Hepatocyte (in vitro differentiated cells): ENCODE measurements at regions not wholly inside any gene's neighbourhood (a gene's known extent, or its start where the extent isn't known, plus 50 kb on each side); places are given as distances from the start of the nearest gene placed in this dataset.

Experiments
- DNase-seq: peaks from one replicate; pipeline ENCODE4 v3.0.0-alpha.2; 2016; ENCODE audit warnings: low spot score
- H2AFZ ChIP-seq: fragments of 200-600 bp; sonication (generic); 2 replicates; pipeline ENCODE4 v1.6.0; 2016; ENCODE audit warnings: antibody characterized with exemption, mild to moderate bottlenecking
- H3K27ac ChIP-seq: fragments of 200-600 bp; sonication (generic); 2 replicates; pipeline ENCODE4 v1.5.1; 2016; ENCODE audit warnings: mild to moderate bottlenecking
- H3K27me3 ChIP-seq: fragments of 200-600 bp; sonication (generic); 2 replicates; pipeline ENCODE4 v1.6.1; 2016
- H3K36me3 ChIP-seq: fragments of 200-600 bp; sonication (generic); replicated peaks from 2 replicates; pipeline ENCODE4 v1.5.1; 2016; ENCODE audit warnings: low read depth; ENCODE audit not compliant: insufficient read depth
- H3K4me1 ChIP-seq: fragments of 200-600 bp; sonication (generic); 2 replicates; pipeline ENCODE4 v1.5.1; 2016; ENCODE audit warnings: mild to moderate bottlenecking, moderate library complexity; ENCODE audit not compliant: insufficient read depth
- H3K4me2 ChIP-seq: fragments of 200-600 bp; sonication (generic); 2 replicates; pipeline ENCODE4 v1.6.0; 2016
- H3K4me3 ChIP-seq: fragments of 200-600 bp; sonication (generic); 2 replicates; pipeline ENCODE4 v1.5.1; 2016; ENCODE audit warnings: mild to moderate bottlenecking
- H3K79me2 ChIP-seq: fragments of 200-600 bp; sonication (generic); 2 replicates; pipeline ENCODE4 v1.6.0; 2017; ENCODE audit warnings: mild to moderate bottlenecking
- H3K9me2 ChIP-seq: fragments of 200-600 bp; sonication (generic); replicated peaks from 2 replicates; pipeline ENCODE4 v1.6.0; 2017; ENCODE audit warnings: mild to moderate bottlenecking; ENCODE audit not compliant: insufficient read depth
- H3K9me3 ChIP-seq: fragments of 200-600 bp; sonication (generic); 2 replicates; pipeline ENCODE4 v1.5.1; 2016; ENCODE audit warnings: low read depth, mild to moderate bottlenecking
- H4K20me1 ChIP-seq: fragments of 200-600 bp; sonication (generic); 2 replicates; pipeline ENCODE4 v1.6.0; 2016; ENCODE audit warnings: mild to moderate bottlenecking; ENCODE audit not compliant: insufficient read depth, poor library complexity, severe bottlenecking
- CTCF ChIP-seq: fragments of 200-600 bp; sonication (generic); IDR thresholded peaks from 2 replicates; pipeline ENCODE4 v1.5.1; 2016; ENCODE audit warnings: antibody characterized with exemption, mild to moderate bottlenecking; ENCODE audit not compliant: poor library complexity
- EZH2 ChIP-seq: fragments of 200-600 bp; sonication (generic); IDR thresholded peaks from 2 replicates; pipeline ENCODE4 v1.6.1; 2016; ENCODE audit warnings: antibody characterized with exemption, mild to moderate bottlenecking, borderline replicate concordance
- EZH2phosphoT487 ChIP-seq: fragments of 200-600 bp; sonication (generic); IDR thresholded peaks from one replicate; pipeline ENCODE4 v1.6.1; 2018; ENCODE audit warnings: antibody characterized with exemption, mild to moderate bottlenecking, low read depth, moderate library complexity; ENCODE audit not compliant: unreplicated experiment, severe bottlenecking
- WGBS: methylation state at CpG from one replicate; pipeline ENCODE4 v1.1.6; 2016; ENCODE audit warnings: low lambda C conversion rate; ENCODE audit errors: missing lambda C conversion rate; 5-methylcytosine and 5-hydroxymethylcytosine counted together

DNA sequence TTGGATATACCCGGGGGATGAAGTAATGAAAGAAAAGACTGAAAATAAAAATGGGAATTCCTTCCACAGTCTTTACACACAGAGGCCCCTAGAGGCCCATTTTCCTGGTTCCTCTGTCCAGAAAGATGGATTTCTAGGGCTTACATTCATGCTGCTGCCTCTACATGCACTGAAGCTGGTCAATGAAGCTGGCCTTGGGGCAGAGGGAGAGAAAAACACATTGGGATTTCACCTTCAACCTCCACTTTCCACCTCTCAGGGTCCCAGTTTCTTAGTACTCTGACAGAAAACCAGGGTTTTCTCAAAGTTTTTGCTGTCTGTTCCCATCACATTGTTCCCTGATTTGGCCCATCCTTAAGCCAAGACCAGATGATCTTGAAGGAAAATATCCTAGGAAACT is 154.6 kb upstream of the ZSWIM2 start:
- no peaks in the 10 kb centered on the region for H3K27me3 ChIP-seq
- H3K79me2 ChIP-seq = no peaks in the 10 kb centered on the region
- no peak for DNase-seq
- 83% methylated on average over 1 of the region's 1 CpG for WGBS
- H3K36me3 ChIP-seq = no peaks in the 10 kb centered on the region
- H3K27ac ChIP-seq = no peak overlapping the region
- no peaks in the 10 kb centered on the region for H4K20me1 ChIP-seq
- H3K4me1 ChIP-seq = no peaks in the 10 kb centered on the region
- H3K9me3 ChIP-seq = no peaks in the 10 kb centered on the region
- no peak overlapping the region for H2AFZ ChIP-seq
- TF ChIP-seq EZH2 (no peak), CTCF (no peak), EZH2phosphoT487 (no peak)
- no peak overlapping the region for H3K4me2 ChIP-seq
- no peak overlapping the region for H3K4me3 ChIP-seq
- H3K9me2 ChIP-seq = no peaks in the 10 kb centered on the region

DNA sequence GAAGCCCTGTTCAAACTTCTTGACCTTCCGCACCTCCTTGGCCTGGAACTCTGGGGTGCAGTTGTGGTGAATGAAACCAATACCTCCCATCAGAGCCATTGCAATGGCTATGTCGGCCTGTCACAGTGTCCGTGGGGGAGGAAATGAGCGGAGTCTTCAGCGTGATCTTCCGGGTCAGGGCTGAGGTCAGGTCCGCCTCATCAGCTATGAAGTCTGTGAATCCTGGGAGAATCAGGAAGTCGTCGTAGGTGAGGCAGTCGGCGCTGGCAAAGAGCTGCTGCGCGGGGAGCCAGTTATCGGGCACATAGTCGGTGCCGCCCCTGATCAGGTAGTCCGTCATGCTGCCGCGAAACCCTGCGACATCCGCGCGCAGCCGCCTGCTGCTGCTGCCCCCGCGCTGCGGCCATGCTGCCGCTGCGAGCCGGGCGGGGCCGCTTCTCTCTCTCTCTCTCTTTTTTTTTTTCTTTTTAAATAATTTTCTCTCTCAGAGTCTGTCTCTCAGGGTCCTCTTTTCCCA is 154.1 kb upstream of the ZSWIM2 start:
- H3K4me2 ChIP-seq = no peak overlapping the region
- H3K79me2 ChIP-seq = no peaks in the 10 kb centered on the region
- TF ChIP-seq EZH2phosphoT487 (no peak), CTCF (no peak), EZH2 (no peak)
- H3K9me3 ChIP-seq = no peaks in the 10 kb centered on the region
- H4K20me1 ChIP-seq = no peaks in the 10 kb centered on the region
- DNase-seq = no peak
- H2AFZ ChIP-seq = no peak overlapping the region
- H3K27ac ChIP-seq = no peak overlapping the region
- H3K9me2 ChIP-seq = no peaks in the 10 kb centered on the region
- H3K36me3 ChIP-seq = no peaks in the 10 kb centered on the region
- 95% methylated on average over 31 of the region's 32 CpGs for WGBS
- H3K4me3 ChIP-seq = no peak overlapping the region
- no peaks in the 10 kb centered on the region for H3K27me3 ChIP-seq
- H3K4me1 ChIP-seq = no peaks in the 10 kb centered on the region

DNA sequence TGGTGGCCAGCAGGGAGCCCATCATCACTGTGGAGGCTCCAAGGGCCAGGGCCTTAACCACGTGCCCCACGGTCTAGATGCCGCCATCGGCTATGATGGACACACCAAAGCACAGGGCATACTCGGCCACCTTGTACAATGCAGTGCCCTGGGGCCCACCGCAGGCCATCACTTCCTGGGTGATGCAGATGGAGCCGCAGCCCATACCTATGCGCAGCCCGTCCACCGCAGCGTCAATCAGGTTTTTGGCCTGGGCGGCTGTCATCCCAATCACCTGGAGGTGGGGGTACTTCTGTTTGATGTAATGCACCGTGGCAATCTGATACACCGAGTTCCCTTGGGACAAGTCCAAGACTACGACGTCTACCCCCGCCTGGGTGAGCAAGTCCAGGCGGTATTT is 153.3 kb upstream of the ZSWIM2 start:
- Histone ChIP-seq H2AFZ (no peak overlapping the region), H3K9me3 (no peaks in the 10 kb centered on the region), H3K27ac (no peak overlapping the region), H3K9me2 (no peaks in the 10 kb centered on the region), H3K27me3 (no peaks in the 10 kb centered on the region), H3K4me3 (no peak overlapping the region), H3K4me1 (no peaks in the 10 kb centered on the region), H3K79me2 (no peaks in the 10 kb centered on the region), H3K36me3 (no peaks in the 10 kb centered on the region), H3K4me2 (no peak overlapping the region), H4K20me1 (no peaks in the 10 kb centered on the region)
- DNase-seq = no peak
- 98% methylated on average over 17 of the region's 18 CpGs for WGBS
- TF ChIP-seq CTCF = no peak
- TF ChIP-seq EZH2 = no peak
- no peak for TF ChIP-seq EZH2phosphoT487

- no peaks in the 10 kb centered on the region for H3K9me2 ChIP-seq
- no peaks in the 10 kb centered on the region for H3K9me3 ChIP-seq
- no peaks in the 10 kb centered on the region for H3K4me1 ChIP-seq
- DNase-seq = no peak
- 89% methylated on average over 6 of the region's 7 CpGs for WGBS
- no peaks in the 10 kb centered on the region for H3K36me3 ChIP-seq
- H3K27ac ChIP-seq = no peak overlapping the region
- no peak for TF ChIP-seq CTCF
- no peak for TF ChIP-seq EZH2
- no peak for TF ChIP-seq EZH2phosphoT487
- no peak overlapping the region for H3K4me2 ChIP-seq
- H3K27me3 ChIP-seq = no peaks in the 10 kb centered on the region
- no peaks in the 10 kb centered on the region for H3K79me2 ChIP-seq
- H4K20me1 ChIP-seq = no peaks in the 10 kb centered on the region
- no peak overlapping the region for H2AFZ ChIP-seq
- no peak overlapping the region for H3K4me3 ChIP-seq
Observed at GRCh38 chr2:187001248-187001647, 152.3 kb upstream of the ZSWIM2 start.
